Left lobe of liver (tissue), 2 donors: ENCODE measurements at regions not wholly inside any gene's neighbourhood (a gene's known extent, or its start where the extent isn't known, plus 50 kb on each side); places are given as distances from the start of the nearest gene placed in this dataset.

Source experiments
- ATAC-seq: fragments of 200-7000 bp; cut with Tn5 transposase; one replicate; pipeline ENCODE4 v1.9.1; 2020; ENCODE audit warnings: mild to moderate bottlenecking, moderate library complexity
- DNase-seq: peaks from one replicate; pipeline ENCODE4 v3.0.0-alpha.2; 2020; ENCODE audit warnings: low spot score
- donor health status: DM: no; HTN: no; CAD: no; lungs with moderate emphysema.
- donor health status: DM: no; HTN: yes; CAD: no.

GRCh38 chr4:123092586-123092985, 170.2 kb upstream of the NUDT6 start:
- DNase-seq (no peak), ATAC-seq (no peak)

GRCh38 chr4:123093236-123093635, 170.8 kb upstream of the NUDT6 start:
- no peak for ATAC-seq

GRCh38 chr4:123096038-123096437, 173.6 kb upstream of the NUDT6 start:
- no peak for DNase-seq
- no peak for ATAC-seq

More at GRCh38 chr4:123093236-123093635, 170.8 kb upstream of the NUDT6 start:
- no peak for DNase-seq

- DNase-seq (no peak), ATAC-seq (peak; percentile 84)
These were observed 180.6 kb upstream of the NUDT6 start for GRCh38 chr4:123102897-123103471.

- no peak for ATAC-seq
- no peak for DNase-seq
These were observed 182.1 kb upstream of the NUDT6 start for GRCh38 chr4:123104310-123105025.

GRCh38 chr4:123105026-123105420, 182.6 kb upstream of the NUDT6 start:
- ATAC-seq (no peak), DNase-seq (no peak)

- no peak for ATAC-seq
- no peak for DNase-seq
These were observed 184.3 kb upstream of the NUDT6 start for GRCh38 chr4:123106747-123107146.

GRCh38 chr4:123107444-123108252, 185.3 kb upstream of the NUDT6 start:
- ATAC-seq (no peak), DNase-seq (no peak)

- no peak for ATAC-seq
- DNase-seq, result no peak
These were observed 186.7 kb upstream of the NUDT6 start for GRCh38 chr4:123109139-123109538.

GRCh38 chr4:123110147-123110546, 187.8 kb upstream of the NUDT6 start:
- ATAC-seq, result peak; percentile 53
- no peak for DNase-seq

- DNase-seq (no peak), ATAC-seq (no peak)
These were observed 188.3 kb upstream of the NUDT6 start for GRCh38 chr4:123110685-123111084.

GRCh38 chr4:123113155-123113554, 190.8 kb upstream of the NUDT6 start:
- ATAC-seq, result no peak
- no peak for DNase-seq

GRCh38 chr4:123114084-123114914, 191.9 kb upstream of the NUDT6 start:
- DNase-seq (no peak), ATAC-seq (no peak)

GRCh38 chr4:123114915-123115756, 192.7 kb upstream of the NUDT6 start:
- ATAC-seq (no peak), DNase-seq (no peak)

GRCh38 chr4:123116412-123116811, 194.0 kb upstream of the NUDT6 start:
- no peak for ATAC-seq
- DNase-seq, result no peak

GRCh38 chr4:123120473-123120872, 198.1 kb upstream of the NUDT6 start:
- no peak for DNase-seq
- ATAC-seq, result no peak

- DNase-seq (no peak), ATAC-seq (no peak)
These were observed 199.0 kb upstream of the NUDT6 start for GRCh38 chr4:123121241-123121907.

GRCh38 chr4:123125477-123125876, 203.1 kb upstream of the NUDT6 start:
- DNase-seq (no peak), ATAC-seq (no peak)

- DNase-seq, result no peak
These were observed 204.8 kb upstream of the NUDT6 start for GRCh38 chr4:123127218-123127617.

GRCh38 chr4:123127875-123128274, 205.5 kb upstream of the NUDT6 start:
- DNase-seq, result no peak

More at GRCh38 chr4:123127218-123127617, 204.8 kb upstream of the NUDT6 start:
- no peak for ATAC-seq

More at GRCh38 chr4:123127875-123128274, 205.5 kb upstream of the NUDT6 start:
- no peak for ATAC-seq
